Lower lobe of right lung (tissue), 2 donors: ENCODE measurements at regions not wholly inside any gene's neighbourhood (a gene's known extent, or its start where the extent isn't known, plus 50 kb on each side); places are given as distances from the start of the nearest gene placed in this dataset.

Experiments used
- ATAC-seq, 2 donors: fragments of 200-7000 bp; cut with Tn5 transposase; one replicate each; pipeline ENCODE4 v1.9.1; 2020 to 2022; ENCODE audit warnings: mild to moderate bottlenecking in 2 of 2, moderate library complexity in 2 of 2
- DNase-seq: peaks from one replicate; pipeline ENCODE4 v3.0.0-alpha.2; 2020
- H3K27ac ChIP-seq: fragments of 200-600 bp; one replicate; pipeline ENCODE4 v1.8.0; 2022
- H3K27me3 ChIP-seq: fragments of 200-600 bp; one replicate; pipeline ENCODE4 v1.8.0; 2022; ENCODE audit warnings: low read depth
- H3K36me3 ChIP-seq: fragments of 200-600 bp; one replicate; pipeline ENCODE4 v1.8.0; 2022; ENCODE audit warnings: mild to moderate bottlenecking
- H3K4me1 ChIP-seq: fragments of 200-600 bp; one replicate; pipeline ENCODE4 v1.8.0; 2022
- H3K4me3 ChIP-seq: fragments of 200-600 bp; one replicate; pipeline ENCODE4 v1.8.0; 2022; ENCODE audit warnings: mild to moderate bottlenecking
- H3K9me3 ChIP-seq: fragments of 200-600 bp; one replicate; pipeline ENCODE4 v1.8.0; 2022
- CTCF ChIP-seq: fragments of 200-600 bp; IDR thresholded peaks from one replicate; pipeline ENCODE4 v1.8.0; 2022; ENCODE audit warnings: antibody characterized with exemption, mild to moderate bottlenecking
- intact Hi-C: fragments of 100-400 bp; cut with DNase I; formaldehyde crosslinking; loops from one replicate; pipeline ENCODE4 v1.11.0; 2022
- donor health status: DM: no; HTN: yes; CAD: no; lungs with severe emphysema.

GRCh38 chrY:19354061-19354856 lies 390.3 kb downstream of the KDM5D start:
- intact Hi-C loops, result no loop called here
- H3K9me3 ChIP-seq, result no peaks in the 10 kb centered on the region
- ATAC-seq, result no peak

DNA sequence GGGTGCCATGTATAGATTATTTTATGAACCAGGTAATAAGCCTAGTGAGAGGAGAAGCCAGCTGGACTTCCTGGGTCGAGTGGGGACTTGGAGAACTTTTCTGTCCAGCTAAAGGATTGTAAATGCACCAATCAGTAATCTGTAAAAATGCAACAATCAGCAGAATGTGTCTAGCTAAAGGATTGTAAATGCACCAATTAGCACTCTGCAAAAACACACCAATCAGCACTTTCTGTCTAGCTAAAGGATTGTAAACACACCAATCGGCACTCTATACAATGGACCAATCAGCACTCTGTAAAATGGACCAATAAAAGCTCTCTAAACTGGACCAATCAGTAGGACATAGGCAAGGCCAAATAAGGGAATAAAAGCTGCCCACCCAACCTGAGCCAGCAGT lies 392.9 kb downstream of the KDM5D start:
- DNase-seq, result no peak
- Histone ChIP-seq H3K27me3 (no peaks in the 10 kb centered on the region), H3K4me3 (no peak overlapping the region), H3K27ac (no peak overlapping the region), H3K36me3 (no peaks in the 10 kb centered on the region), H3K4me1 (no peaks in the 10 kb centered on the region), H3K9me3 (no peaks in the 10 kb centered on the region)
- intact Hi-C loops, result no loop called here
- no peak for TF ChIP-seq CTCF
- ATAC-seq, result no peak

More at GRCh38 chrY:19354061-19354856, 390.3 kb downstream of the KDM5D start:
- no peak for TF ChIP-seq CTCF
- Histone ChIP-seq H3K4me3 (no peak overlapping the region), H3K27me3 (no peaks in the 10 kb centered on the region), H3K36me3 (no peaks in the 10 kb centered on the region), H3K27ac (no peak overlapping the region), H3K4me1 (no peaks in the 10 kb centered on the region)
- DNase-seq, result no peak

DNA sequence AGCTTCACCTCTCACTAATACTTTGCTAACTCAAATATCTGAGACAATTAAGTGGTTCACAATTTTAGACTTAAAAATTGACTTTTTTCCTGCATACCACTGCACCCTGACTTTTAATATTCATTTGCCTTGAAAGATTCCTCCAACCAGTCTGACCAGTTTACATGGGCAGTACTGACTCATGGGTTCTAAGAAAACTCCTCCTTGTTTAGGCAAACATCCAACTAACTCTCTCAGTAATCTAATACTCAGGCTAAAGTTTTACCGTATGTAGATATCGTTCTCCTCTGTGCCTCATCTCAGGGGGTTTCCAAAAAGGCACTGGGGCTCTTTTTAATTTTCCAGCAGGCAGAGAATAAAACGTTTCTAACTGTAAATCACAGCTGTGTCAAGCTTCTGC lies 422.8 kb downstream of the KDM5D start:
- no peak for DNase-seq

DNA sequence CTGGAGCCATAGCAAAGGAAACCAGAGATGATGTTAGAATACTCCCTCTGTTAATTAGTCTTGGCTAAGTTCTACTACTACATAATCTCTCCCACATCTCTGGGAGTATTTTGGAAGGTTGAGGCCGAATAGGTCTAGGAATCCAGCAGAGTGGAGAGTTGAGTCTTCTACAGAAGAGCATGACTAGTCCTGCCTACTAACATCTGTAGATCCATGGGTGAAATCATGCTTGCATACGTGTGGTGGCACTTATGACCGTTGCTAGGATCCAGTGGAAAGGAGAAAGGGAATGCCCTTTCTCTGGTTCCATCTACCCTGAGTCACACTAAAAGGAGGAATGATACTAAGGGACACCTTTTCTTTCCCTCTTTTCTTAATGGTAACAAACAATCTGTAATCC lies 425.4 kb downstream of the KDM5D start:
- Histone ChIP-seq H3K36me3 (no peaks in the 10 kb centered on the region), H3K4me3 (no peak overlapping the region), H3K9me3 (no peaks in the 10 kb centered on the region), H3K27ac (no peak overlapping the region), H3K27me3 (no peaks in the 10 kb centered on the region), H3K4me1 (no peaks in the 10 kb centered on the region)
- intact Hi-C loops, result no loop called here
- ATAC-seq (no peak), DNase-seq (no peak)
- no peak for TF ChIP-seq CTCF

More for the DNA sequence above, 422.8 kb downstream of the KDM5D start:
- H3K36me3 ChIP-seq, result no peaks in the 10 kb centered on the region
- H3K4me3 ChIP-seq, result no peak overlapping the region
- TF ChIP-seq CTCF, result no peak
- no peak overlapping the region for H3K27ac ChIP-seq
- H3K27me3 ChIP-seq, result no peaks in the 10 kb centered on the region
- no peaks in the 10 kb centered on the region for H3K4me1 ChIP-seq
- no peaks in the 10 kb centered on the region for H3K9me3 ChIP-seq
- intact Hi-C loops, result no loop called here
- ATAC-seq, result no peak

DNA sequence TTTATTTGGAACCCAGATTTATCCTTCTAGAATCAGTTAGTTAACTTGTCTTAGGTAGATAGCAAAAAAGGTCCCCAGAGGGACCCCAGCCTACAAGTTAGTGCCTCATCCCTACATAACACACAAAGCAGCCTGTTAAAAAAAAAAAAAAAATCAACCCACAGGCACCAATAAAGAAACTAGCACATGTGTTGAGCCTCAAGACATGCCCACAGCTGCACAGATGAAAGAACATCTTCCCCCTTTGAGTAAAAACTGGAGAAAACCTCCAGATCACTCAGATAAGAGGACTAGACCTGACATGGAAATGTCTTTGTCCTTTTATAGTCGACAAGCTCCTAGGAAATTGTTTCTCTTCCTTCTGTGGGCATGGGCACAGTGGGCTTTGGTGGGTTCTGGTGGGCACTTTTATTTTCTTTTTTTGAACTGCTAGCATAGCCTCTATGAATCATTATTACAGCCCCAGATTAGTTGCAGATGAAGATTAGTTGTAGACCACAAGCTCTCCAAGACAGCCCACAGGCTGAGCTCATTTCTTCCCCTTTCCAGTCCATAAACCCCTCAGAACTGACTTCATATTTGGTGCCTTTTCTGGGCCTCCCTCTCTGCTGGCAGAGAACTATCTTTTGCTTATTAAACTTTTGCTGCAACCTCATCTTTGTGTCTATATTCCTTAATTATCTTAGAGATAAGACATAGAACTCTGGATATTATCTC lies 427.1 kb downstream of the KDM5D start:
- no peak for TF ChIP-seq CTCF
- no peak for ATAC-seq
- Histone ChIP-seq H3K4me1 (no peaks in the 10 kb centered on the region), H3K27ac (no peak overlapping the region), H3K9me3 (no peaks in the 10 kb centered on the region), H3K36me3 (no peaks in the 10 kb centered on the region), H3K4me3 (no peak overlapping the region), H3K27me3 (no peaks in the 10 kb centered on the region)
- intact Hi-C loops, result no loop called here
- DNase-seq, result no peak
